HepG2 (cell line): ENCODE measurements at regions not wholly inside any gene's neighbourhood (a gene's known extent, or its start where the extent isn't known, plus 50 kb on each side); places are given as distances from the start of the nearest gene placed in this dataset.

Experiments used
- ATAC-seq: fragments of 200-7000 bp; cut with Tn5 transposase; 3 replicates; pipeline ENCODE4 v1.9.1; 2020; ENCODE audit warnings: mild to moderate bottlenecking, moderate library complexity
- BruUV-seq: library from RNA; stranded (reverse); fragments of 400-500 nt; replicated peaks from 2 replicates; lab custom pipeline; 2021; lab: Mats Ljungman, UMichigan
- CTCF ChIA-PET: fragments of 300-600 bp; formaldehyde crosslinking; extraction: SDS; loops from one replicate; lab custom pipeline; 2021; ENCODE audit warnings: low total read pairs, inconsistent platforms, low intra/inter-chr PET ratio; lab: Yijun Ruan, JAX
- POLR2A ChIA-PET: fragments of 350-600 bp; sonication (Branson Sonifier 250); formaldehyde crosslinking; loops from one replicate; lab custom pipeline; 2020; ENCODE audit warnings: antibody characterized with exemption, inconsistent platforms; lab: Yijun Ruan, JAX
- DNase-seq: peaks from one replicate; pipeline ENCODE4 v3.0.0-alpha.2; 2015; ENCODE audit warnings: low spot score
- FAIRE-seq: peaks from 3 replicates; lab custom pipeline; 2011; peaks lifted over from hg19 to GRCh38; lab: Jason Lieb, UNC
- H2AFZ ChIP-seq: one replicate; pipeline ENCODE4 v1.6.1; 2011; ENCODE audit warnings: low read length, inconsistent platforms
- H3K27ac ChIP-seq: fragments of 300-600 bp; 3 replicates; pipeline ENCODE4 v1.8.0; 2011; ENCODE audit warnings: mixed run types, mild to moderate bottlenecking, mixed read lengths, low read length, inconsistent platforms; ENCODE audit not compliant: insufficient read depth; ENCODE audit errors: extremely low read length
- H3K27me3 ChIP-seq, 2 experiments: fragments of 200-600 bp in 1 of 2; 2 replicates in 1 of 2; 3 replicates in 1 of 2; pipeline versions ENCODE4 v1.6.0 to v1.8.0; 2011; ENCODE audit warnings: low read length in 2 of 2, mild to moderate bottlenecking in 2 of 2, moderate library complexity in 2 of 2, inconsistent platforms in 1 of 2; ENCODE audit not compliant: insufficient read depth in 2 of 2, control insufficient read depth in 1 of 2
- H3K36me3 ChIP-seq, 2 experiments: fragments of 200-600 bp in 1 of 2; replicated peaks in 1 of 2; 2 replicates in 1 of 2; 3 replicates in 1 of 2; pipeline versions ENCODE4 v1.5.1 to v1.8.0; 2011; ENCODE audit warnings: low read length in 2 of 2, inconsistent platforms in 1 of 2; ENCODE audit not compliant: insufficient read depth in 2 of 2, control insufficient read depth in 1 of 2
- H3K4me1 ChIP-seq: 2 replicates; pipeline ENCODE4 v1.5.1; 2012; ENCODE audit warnings: low read length, inconsistent platforms; ENCODE audit not compliant: insufficient read depth
- H3K4me2 ChIP-seq: 2 replicates; pipeline ENCODE4 v1.6.0; 2011; ENCODE audit warnings: low read depth, low read length, inconsistent platforms
- H3K4me3 ChIP-seq, 3 experiments: fragments of 200-600 bp in 1 of 3; sonication (generic), shearing (Covaris generic) in 1 of 3; replicated peaks in 1 of 3; 2 replicates each; pipeline ENCODE4 v1.5.1; 2011 to 2016; ENCODE audit warnings: low read length in 3 of 3, inconsistent platforms in 2 of 3, low read depth in 2 of 3, mild to moderate bottlenecking in 2 of 3, control low read depth in 1 of 3, mixed read lengths in 1 of 3; ENCODE audit not compliant: insufficient read depth in 1 of 3
- H3K79me2 ChIP-seq: one replicate; pipeline ENCODE4 v1.6.1; 2011; ENCODE audit warnings: low read length, inconsistent platforms; ENCODE audit not compliant: insufficient read depth
- H3K9ac ChIP-seq: 2 replicates; pipeline ENCODE4 v1.6.0; 2011; ENCODE audit warnings: mild to moderate bottlenecking, low read depth, low read length, inconsistent platforms; ENCODE audit not compliant: insufficient read depth
- H3K9me3 ChIP-seq: 2 replicates; pipeline ENCODE4 v1.5.1; 2012; ENCODE audit warnings: mild to moderate bottlenecking, low read length
- H4K20me1 ChIP-seq: 2 replicates; pipeline ENCODE4 v1.6.0; 2011; ENCODE audit warnings: inconsistent platforms, mild to moderate bottlenecking, low read length, moderate library complexity; ENCODE audit not compliant: insufficient read depth
- ZBTB40 ChIP-seq, 2 experiments: fragments of 450-650 bp in 1 of 2; sonication (generic) in 1 of 2; formaldehyde crosslinking in 1 of 2; IDR thresholded peaks; 2 replicates each; pipeline versions ENCODE4 v1.6.1 to v1.8.0; 2016 to 2022; ENCODE audit warnings: antibody characterized with exemption in 1 of 2, mild to moderate bottlenecking in 1 of 2, missing genetic modification reagents in 1 of 2
- ZNF691 ChIP-seq: sonication (generic); formaldehyde crosslinking; IDR thresholded peaks from 2 replicates; pipeline ENCODE4 v1.4.0; 2020; ENCODE audit warnings: missing genetic modification reagents, low read depth, mild to moderate bottlenecking, borderline replicate concordance
- ZNF749 ChIP-seq: sonication (generic); formaldehyde crosslinking; IDR thresholded peaks from 2 replicates; pipeline ENCODE4 v1.8.0; 2022; ENCODE audit warnings: mild to moderate bottlenecking, missing genetic modification reagents, moderate library complexity, borderline replicate concordance
- WGBS: methylation state at CpG from one replicate; pipeline ENCODE4 v1.1.6; 2017; ENCODE audit warnings: low lambda C conversion rate; 5-methylcytosine and 5-hydroxymethylcytosine counted together
- in situ Hi-C: cut with HindIII; loops from 2 replicates; pipeline ENCODE4 v1.10.0; 2017; ENCODE audit warnings: low pct_unique_long_range_greater_than_20kb; ENCODE audit not compliant: extremely low pct_ligation_motif_present
- intact Hi-C: fragments of 100-400 bp; cut with micrococcal nuclease; formaldehyde crosslinking; loops from one replicate; pipeline ENCODE4 v1.10.0; 2022; ENCODE audit not compliant: unreplicated experiment

- POLR2A ChIA-PET, result no interaction called here
- Histone ChIP-seq H2AFZ (no peak overlapping the region), H3K9ac (no peak overlapping the region), H3K4me3 (no peak overlapping the region), H3K27ac (no peak overlapping the region), H3K79me2 (no peaks in the 10 kb centered on the region), H3K36me3 (no peaks in the 10 kb centered on the region), H3K4me1 (no peaks in the 10 kb centered on the region), H3K9me3 (no peaks in the 10 kb centered on the region), H3K27me3 (peaks cover 3 to 11% of the 10 kb centered on the region in 2 experiments; a peak in 3 of 5 replicates), H3K4me2 (no peak overlapping the region), H4K20me1 (no peaks in the 10 kb centered on the region)
- FAIRE-seq, result no peak
- no peak for TF ChIP-seq ZNF691 (CRISPR knock-in tag)
- no peak for TF ChIP-seq ZNF749
- TF ChIP-seq ZBTB40 (IDR thresholded peaks at IDR 0.05), result no peak
- no peak for TF ChIP-seq ZBTB40 (CRISPR knock-in tag; IDR thresholded peaks at IDR 0.05)
- CTCF ChIA-PET, result interaction anchor here (1.2 to 3.1 kb wide), 3 partner anchors 550 to 553 kb away, joined by 3 to 35 read pairs (median 8); no protein-coding TSS in a partner anchor
- ATAC-seq, result peak; percentile 34; the same call in 1 of the 3 replicates
- no TSS peak for BruUV-seq
- in situ Hi-C loops, result loop anchor here (5.0 to 10.0 kb wide), 2 partner anchors 553 to 640 kb away; partner anchors contain the start of gene SRSF8
- intact Hi-C loops, result loop anchor here (1.0 to 2.0 kb wide), 3 partner anchors 554 to 722 kb away; no protein-coding TSS in a partner anchor
- 15% methylated on average over 3 of the region's 3 CpGs for WGBS
- no peak for DNase-seq
Observed at GRCh38 chr11:95704865-95705264, 84.7 kb downstream of the FAM76B start.
